ENCODE measurements at regions not wholly inside any gene's neighbourhood (a gene's known extent, or its start where the extent isn't known, plus 50 kb on each side); places are given as distances from the start of the nearest gene placed in this dataset.

DNA sequence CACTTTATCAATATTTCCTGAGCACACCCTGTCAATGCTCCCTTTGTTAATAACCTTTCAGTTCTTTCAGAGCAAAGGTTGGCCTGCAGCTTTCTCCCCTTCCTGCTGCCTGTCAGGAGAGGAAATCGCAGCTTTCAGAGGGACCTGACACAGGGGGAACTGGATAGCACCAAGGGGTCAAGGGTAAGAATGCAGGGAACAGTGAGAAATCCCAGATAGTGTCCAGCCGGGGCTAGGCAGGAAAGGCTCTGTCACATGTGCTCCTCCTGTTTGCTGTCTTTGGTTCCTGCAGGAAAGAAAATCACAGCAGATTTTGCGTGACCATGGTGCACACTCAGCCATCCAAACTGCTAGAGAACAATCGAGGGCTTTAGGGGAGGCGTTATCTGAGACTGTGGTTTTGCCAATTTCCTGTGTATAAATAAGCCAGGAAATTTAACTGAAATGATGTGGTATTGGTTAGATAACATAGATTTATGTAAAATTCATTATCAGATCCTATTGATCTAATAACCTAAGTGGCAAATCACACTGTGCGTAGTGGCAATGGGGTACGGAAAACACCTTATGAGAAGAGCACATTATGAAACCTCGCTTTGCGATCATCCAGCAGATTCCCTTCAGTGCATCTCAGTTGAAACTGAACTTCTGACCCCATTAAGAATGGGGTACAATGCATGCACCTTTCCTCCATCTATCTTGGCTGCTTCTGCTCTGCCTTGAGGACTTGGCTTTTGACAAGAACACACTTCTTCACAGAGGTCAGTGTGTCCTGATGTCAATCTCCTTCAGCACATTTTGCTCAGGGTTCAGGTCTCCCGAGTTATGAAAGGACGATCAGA is 178.0 kb downstream of the ICOS start:
- peaks cover 7% of the 10 kb centered on the region for H3K27me3 Mint-ChIP-seq (ENCODE audit: low read depth, unreplicated experiment)
- H2AFZ ChIP-seq (ENCODE audit: low read depth, low read length) = no peak overlapping the region
- H3K4me3 ChIP-seq (ENCODE audit: insufficient read depth, low read depth, low read length) = no peak overlapping the region
- H3K9me3 ChIP-seq (ENCODE audit: insufficient read depth, low read depth, low read length) = no peaks in the 10 kb centered on the region
- no peaks in the 10 kb centered on the region for H3K36me3 ChIP-seq (ENCODE audit: insufficient read depth, low read length)
- peaks cover 15% of the 10 kb centered on the region for H3K27me3 ChIP-seq (ENCODE audit: insufficient read depth, low read length)
- no peak overlapping the region for H3K27ac Mint-ChIP-seq (ENCODE audit: unreplicated experiment)
- DNase-seq (ENCODE audit: low read depth) = no peak
- no peak overlapping the region for H3K4me2 ChIP-seq (ENCODE audit: low read length)
- H3K4me1 ChIP-seq (ENCODE audit: insufficient read depth, low read length) = no peaks in the 10 kb centered on the region
- no peaks in the 10 kb centered on the region for H4K20me1 ChIP-seq (ENCODE audit: insufficient read depth, low read length)
- H3K9ac ChIP-seq (ENCODE audit: low read length) = no peak overlapping the region
- peaks cover 23% of the 10 kb centered on the region for H3K4me1 Mint-ChIP-seq (ENCODE audit: low read depth, unreplicated experiment)
- FAIRE-seq = no peak
- H3K4me3 Mint-ChIP-seq (ENCODE audit: unreplicated experiment) = no peak overlapping the region
- peaks cover 3% of the 10 kb centered on the region for H3K9me3 Mint-ChIP-seq (ENCODE audit: unreplicated experiment)
- no peaks in the 10 kb centered on the region for H3K36me3 Mint-ChIP-seq (ENCODE audit: low read depth, unreplicated experiment)
- TF ChIP-seq EZH2 (IDR thresholded peaks at IDR 0.05; ENCODE audit: insufficient read depth, low read length) = no peak
- TF ChIP-seq, protein P1, sequence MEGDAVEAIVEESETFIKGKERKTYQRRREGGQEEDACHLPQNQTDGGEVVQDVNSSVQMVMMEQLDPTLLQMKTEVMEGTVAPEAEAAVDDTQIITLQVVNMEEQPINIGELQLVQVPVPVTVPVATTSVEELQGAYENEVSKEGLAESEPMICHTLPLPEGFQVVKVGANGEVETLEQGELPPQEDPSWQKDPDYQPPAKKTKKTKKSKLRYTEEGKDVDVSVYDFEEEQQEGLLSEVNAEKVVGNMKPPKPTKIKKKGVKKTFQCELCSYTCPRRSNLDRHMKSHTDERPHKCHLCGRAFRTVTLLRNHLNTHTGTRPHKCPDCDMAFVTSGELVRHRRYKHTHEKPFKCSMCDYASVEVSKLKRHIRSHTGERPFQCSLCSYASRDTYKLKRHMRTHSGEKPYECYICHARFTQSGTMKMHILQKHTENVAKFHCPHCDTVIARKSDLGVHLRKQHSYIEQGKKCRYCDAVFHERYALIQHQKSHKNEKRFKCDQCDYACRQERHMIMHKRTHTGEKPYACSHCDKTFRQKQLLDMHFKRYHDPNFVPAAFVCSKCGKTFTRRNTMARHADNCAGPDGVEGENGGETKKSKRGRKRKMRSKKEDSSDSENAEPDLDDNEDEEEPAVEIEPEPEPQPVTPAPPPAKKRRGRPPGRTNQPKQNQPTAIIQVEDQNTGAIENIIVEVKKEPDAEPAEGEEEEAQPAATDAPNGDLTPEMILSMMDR (IDR thresholded peaks at IDR 0.05; ENCODE audit: insufficient read depth, low read depth, low read length) = no peak
- no peaks in the 10 kb centered on the region for H3K79me2 ChIP-seq (ENCODE audit: insufficient read depth, low read length)
- no peak overlapping the region for H3K27ac ChIP-seq (ENCODE audit: low read depth, low read length)

DNA sequence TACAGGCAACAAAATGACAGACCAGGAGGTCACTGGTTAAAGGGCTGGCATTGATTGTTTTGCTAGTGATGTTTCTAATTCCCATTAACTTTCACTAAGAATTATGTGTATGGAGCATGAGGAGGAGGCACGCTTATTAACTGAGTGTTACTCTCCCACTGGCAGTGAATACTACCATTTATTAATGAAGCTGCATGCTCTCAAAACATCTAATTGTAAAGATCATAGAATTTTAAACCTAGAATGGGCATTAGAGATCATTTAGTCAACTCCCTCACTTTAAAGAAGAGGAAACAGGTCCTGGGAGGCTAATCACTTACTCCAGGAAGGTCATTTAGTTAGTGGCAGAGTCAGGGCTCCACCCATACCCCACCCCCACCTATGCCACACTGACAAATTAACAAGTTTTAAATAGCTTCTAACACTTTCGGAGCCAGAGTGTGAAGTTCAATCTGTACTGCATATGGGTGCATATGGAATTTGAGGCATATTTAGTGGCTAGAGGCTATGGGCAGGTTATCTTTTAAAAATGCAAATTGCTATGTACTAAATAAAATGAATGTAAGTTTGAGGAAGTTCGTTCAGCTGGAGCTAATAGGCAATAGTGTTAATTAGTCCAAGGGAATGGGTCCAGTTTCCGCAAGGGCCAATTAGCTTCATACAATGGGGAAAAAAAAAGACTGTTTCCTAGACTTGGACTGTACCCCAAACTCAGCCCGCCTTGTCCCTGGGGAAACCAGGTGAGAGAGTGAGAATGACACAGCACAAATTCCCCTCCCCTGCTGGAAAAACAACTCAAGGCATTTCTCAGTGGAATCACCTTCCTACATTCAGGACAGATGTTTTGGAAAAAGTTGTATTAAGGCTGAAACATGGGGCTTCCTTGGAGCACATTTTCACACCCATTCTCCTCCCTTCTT is 178.8 kb downstream of the ICOS start:
- no peak overlapping the region for H3K4me2 ChIP-seq (ENCODE audit: low read length)
- no peaks in the 10 kb centered on the region for H3K36me3 ChIP-seq (ENCODE audit: insufficient read depth, low read length)
- H3K4me3 ChIP-seq (ENCODE audit: insufficient read depth, low read depth, low read length) = no peak overlapping the region
- peaks cover 9% of the 10 kb centered on the region for H3K27me3 ChIP-seq (ENCODE audit: insufficient read depth, low read length)
- Mint-ChIP-seq H3K9me3 (ENCODE audit: unreplicated experiment) (peaks cover 3% of the 10 kb centered on the region), H3K27ac (ENCODE audit: unreplicated experiment) (no peak overlapping the region), H3K36me3 (ENCODE audit: low read depth, unreplicated experiment) (no peaks in the 10 kb centered on the region), H3K4me1 (ENCODE audit: low read depth, unreplicated experiment) (peaks cover 15% of the 10 kb centered on the region), H3K4me3 (ENCODE audit: unreplicated experiment) (no peak overlapping the region), H3K27me3 (ENCODE audit: low read depth, unreplicated experiment) (peaks cover 7% of the 10 kb centered on the region)
- DNase-seq (ENCODE audit: low read depth) = no peak
- FAIRE-seq = no peak
- H3K9ac ChIP-seq (ENCODE audit: low read length) = no peak overlapping the region
- no peaks in the 10 kb centered on the region for H4K20me1 ChIP-seq (ENCODE audit: insufficient read depth, low read length)
- H2AFZ ChIP-seq (ENCODE audit: low read depth, low read length) = no peak overlapping the region
- TF ChIP-seq, protein P1 (IDR thresholded peaks at IDR 0.05; ENCODE audit: insufficient read depth, low read depth, low read length) = no peak
- TF ChIP-seq EZH2 (IDR thresholded peaks at IDR 0.05; ENCODE audit: insufficient read depth, low read length) = no peak
- H3K27ac ChIP-seq (ENCODE audit: low read depth, low read length) = no peak overlapping the region
- H3K4me1 ChIP-seq (ENCODE audit: insufficient read depth, low read length) = no peaks in the 10 kb centered on the region
- H3K79me2 ChIP-seq (ENCODE audit: insufficient read depth, low read length) = no peaks in the 10 kb centered on the region
- no peaks in the 10 kb centered on the region for H3K9me3 ChIP-seq (ENCODE audit: insufficient read depth, low read depth, low read length)
